Heart left ventricle (tissue), 16 donors: ENCODE measurements at regions not wholly inside any gene's neighbourhood (a gene's known extent, or its start where the extent isn't known, plus 50 kb on each side); places are given as distances from the start of the nearest gene placed in this dataset.

Source experiments
- ATAC-seq, 4 donors: fragments of 200-7000 bp; cut with Tn5 transposase; one replicate each; pipeline ENCODE4 v1.9.1; 2020 to 2022; ENCODE audit warnings: moderate library complexity in 4 of 4, mild to moderate bottlenecking in 3 of 4, moderate number of reproducible peaks in 1 of 4
- DNase-seq, 5 donors: peaks; one replicate each; pipeline ENCODE4 v3.0.0-alpha.2; 2020
- H3K27ac ChIP-seq, 12 donors: fragments of 200-600 bp; sonication (generic) in 4 of 12; one replicate each; pipeline versions ENCODE4 v1.5.0 to v1.8.0; 2016 to 2022; ENCODE audit warnings: mild to moderate bottlenecking in 2 of 12
- H3K27me3 ChIP-seq, 9 donors: fragments of 200-600 bp; sonication (generic) in 2 of 9; one replicate each; pipeline versions ENCODE4 v1.5.1 to v1.8.0; 2016 to 2022; ENCODE audit warnings: mild to moderate bottlenecking in 3 of 9
- H3K36me3 ChIP-seq, 9 donors: fragments of 200-600 bp; sonication (generic) in 2 of 9; one replicate each; pipeline versions ENCODE4 v1.5.0 to v1.8.0; 2018 to 2022; ENCODE audit warnings: mild to moderate bottlenecking in 2 of 9
- H3K4me1 ChIP-seq, 12 donors: fragments of 200-600 bp; sonication (generic) in 4 of 12; one replicate each; pipeline versions ENCODE4 v1.5.0 to v1.8.0; 2016 to 2022; ENCODE audit warnings: mild to moderate bottlenecking in 3 of 12
- H3K4me3 ChIP-seq, 12 donors: fragments of 200-600 bp; sonication (generic) in 4 of 12; one replicate each; pipeline versions ENCODE4 v1.5.0 to v1.8.0; 2017 to 2022; ENCODE audit warnings: mild to moderate bottlenecking in 9 of 12, moderate library complexity in 4 of 12
- H3K9me3 ChIP-seq, 12 donors: fragments of 200-600 bp; sonication (generic) in 4 of 12; one replicate each; pipeline versions ENCODE4 v1.5.0 to v1.8.0; 2016 to 2022; ENCODE audit warnings: mild to moderate bottlenecking in 1 of 12
- CTCF ChIP-seq, 12 donors: fragments of 200-600 bp; sonication (generic) in 4 of 12; IDR thresholded peaks; one replicate each; pipeline versions ENCODE4 v1.5.0 to v1.8.0; 2018 to 2022; ENCODE audit warnings: antibody characterized with exemption in 12 of 12, mild to moderate bottlenecking in 5 of 12
- POLR2A ChIP-seq, 2 donors: fragments of 450-650 bp; IDR thresholded peaks; one replicate each; pipeline ENCODE4 v1.6.1; 2017; ENCODE audit warnings: antibody characterized with exemption in 2 of 2, mild to moderate bottlenecking in 2 of 2, moderate library complexity in 2 of 2
- WGBS, 4 donors: extraction: QIAGEN DNeasy Blood & Tissue Kit in 2 of 4; methylation state at CpG; one replicate each; pipeline versions ENCODE4 v1.1.5 to v1.1.7; 2013 to 2018; 5-methylcytosine and 5-hydroxymethylcytosine counted together
- intact Hi-C, 10 donors: fragments of 100-400 bp; cut with DNase I; formaldehyde crosslinking; loops; one replicate each; pipeline versions ENCODE4 v1.11.1 to v1.14.2; 2022
- donor health status: ischemic (EF 13 %, LVEDD 7.1; RV severe dilation, severe dysfunction).
- donor health status: healthy with polysubstance abuse.
- donor health status: DM: no; HTN: yes; CAD: no.
- donor health status: DM: no; HTN: no; CAD: no.
- donor health status: ischemic (EF 25% LVEDD 6.9; RV normal size, moderate dysfunction).
- donor health status: ischemic (EF 25% LVEDD 5.7; RV mildly dilated, moderate dysfunction).
- donor health status: healthy.
- donor health status: DM: yes; HTN: yes; CAD: no.
- donor health status: ischemic (EF 35%, LVEDD 5.7; RV mildly dilated, moderate dysfunction).
- donor health status: nonischemic (EF 11% LVEDD 7.7; RV severe dilation, severe dysfunction).
- donor health status: DM: yes; HTN: yes; CAD: no.
- donor health status: PGD.
- donor health status: ischemic (EF 29% LVEDD 5.4; RV normal size, mild dysfunction).
- donor health status: nonischemic (EF 23%, LVEDD 6.1; RV moderate dilation, normal function).

GRCh38 chr20:60422848-60423247 lies 464.6 kb downstream of the CDH26 start:
- no peaks in the 10 kb centered on the region for H3K36me3 ChIP-seq
- ATAC-seq (no peak), DNase-seq (no peak)
- 88 to 94% (median 93%) methylated on average over 7 of the region's 7 CpGs for WGBS, 4 donors
- intact Hi-C loops: no loop called here
- H3K4me1 ChIP-seq: no peaks in the 10 kb centered on the region
- H3K4me3 ChIP-seq: no peak overlapping the region
- H3K27me3 ChIP-seq: no peaks in the 10 kb centered on the region
- peaks cover 0 to 3% (median 0%) of the 10 kb centered on the region in 12 donors for H3K9me3 ChIP-seq
- no peak overlapping the region for H3K27ac ChIP-seq
- TF ChIP-seq POLR2A (IDR thresholded peaks at IDR 0.05) (no peak), CTCF (IDR thresholded peaks at IDR 0.05) (no peak)

- H3K27ac ChIP-seq: no peak overlapping the region
- TF ChIP-seq POLR2A (IDR thresholded peaks at IDR 0.05) (no peak), CTCF (IDR thresholded peaks at IDR 0.05) (no peak)
- no peaks in the 10 kb centered on the region for H3K9me3 ChIP-seq
- H3K27me3 ChIP-seq: no peaks in the 10 kb centered on the region
- no peaks in the 10 kb centered on the region for H3K4me1 ChIP-seq
- intact Hi-C loops: no loop called here
- ATAC-seq: no peak
- DNase-seq: no peak
- whole genome bisulfite sequencing, 4 donors: 57 to 71% (median 61%) methylated on average over 4 of the region's 4 CpGs
- H3K4me3 ChIP-seq: no peak overlapping the region
- H3K36me3 ChIP-seq: no peaks in the 10 kb centered on the region
Measured at GRCh38 chr20:60424267-60424902, 466.2 kb downstream of the CDH26 start.

- no peak for DNase-seq
- Histone ChIP-seq H3K9me3 (no peaks in the 10 kb centered on the region), H3K27ac (no peak overlapping the region), H3K36me3 (no peaks in the 10 kb centered on the region), H3K27me3 (no peaks in the 10 kb centered on the region), H3K4me3 (no peak overlapping the region), H3K4me1 (no peaks in the 10 kb centered on the region)
- TF ChIP-seq POLR2A (IDR thresholded peaks at IDR 0.05) (no peak), CTCF (IDR thresholded peaks at IDR 0.05) (no peak)
- 90 to 96% (median 94%) methylated on average over 6 of the region's 6 CpGs for WGBS, 4 donors
- intact Hi-C loops: no loop called here
- ATAC-seq: no peak
Measured at GRCh38 chr20:60427516-60427915, 469.3 kb downstream of the CDH26 start.

GRCh38 chr20:60428651-60429050 lies 470.4 kb downstream of the CDH26 start:
- ATAC-seq (no peak), DNase-seq (no peak)
- H3K4me1 ChIP-seq: no peaks in the 10 kb centered on the region
- 58 to 78% (median 67%) methylated on average over 2 of the region's 2 CpGs for WGBS, 4 donors
- no peaks in the 10 kb centered on the region for H3K36me3 ChIP-seq
- intact Hi-C loops: no loop called here
- no peak overlapping the region for H3K4me3 ChIP-seq
- no peaks in the 10 kb centered on the region for H3K27me3 ChIP-seq
- H3K9me3 ChIP-seq: no peaks in the 10 kb centered on the region
- no peak overlapping the region for H3K27ac ChIP-seq
- no peak for TF ChIP-seq CTCF (IDR thresholded peaks at IDR 0.05)
- no peak for TF ChIP-seq POLR2A (IDR thresholded peaks at IDR 0.05)
